ENCODE measurements at regions not wholly inside any gene's neighbourhood (a gene's known extent, or its start where the extent isn't known, plus 50 kb on each side); places are given as distances from the start of the nearest gene placed in this dataset.

DNA sequence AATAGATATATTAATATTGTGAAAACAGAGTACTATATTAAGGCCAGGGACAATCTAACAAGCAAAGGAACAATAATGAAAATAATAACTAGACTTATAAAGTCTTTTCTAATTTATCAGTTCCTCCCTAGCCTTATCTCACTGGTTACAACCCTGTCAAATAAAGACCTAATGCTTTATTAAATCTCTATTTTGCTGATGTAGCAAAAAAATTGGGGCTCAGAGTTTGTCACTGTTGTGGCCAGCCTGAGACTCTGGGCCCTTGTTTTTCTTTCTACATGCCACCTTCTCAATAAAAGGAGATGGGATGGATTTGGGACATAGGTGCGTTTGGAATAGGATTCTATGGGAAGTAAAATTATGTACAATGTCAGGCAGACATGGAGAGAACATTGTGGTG is 937.0 kb downstream of the IGSF11 start:
- Mint-ChIP-seq H3K27me3 (ENCODE audit: insufficient read depth, low read depth, poor library complexity) (no peaks in the 10 kb centered on the region), H3K9me3 (peaks cover 32% of the 10 kb centered on the region), H3K4me1 (no peaks in the 10 kb centered on the region), H3K36me3 (ENCODE audit: low read depth) (peaks cover 30% of the 10 kb centered on the region), H3K4me3 (no peak overlapping the region), H3K27ac (no peak overlapping the region)
- Histone ChIP-seq H2AFZ (no peak overlapping the region), H3K36me3 (ENCODE audit: insufficient read depth) (peaks cover under 1% of the 10 kb centered on the region; the same call in 1 of the 2 replicates), H3K27me3 (ENCODE audit: insufficient read depth) (no peaks in the 10 kb centered on the region), H3K79me2 (replicated peaks; ENCODE audit: insufficient read depth) (no peaks in the 10 kb centered on the region), H3K4me1 (ENCODE audit: insufficient read depth) (no peaks in the 10 kb centered on the region), H3F3A (replicated peaks; ENCODE audit: low read depth) (no peaks in the 10 kb centered on the region), H3K9me2 (ENCODE audit: insufficient read depth) (no peaks in the 10 kb centered on the region), H3K27ac (ENCODE audit: low read depth) (no peak overlapping the region), H3K4me3 (no peak overlapping the region), H4K20me1 (replicated peaks; ENCODE audit: insufficient read depth) (no peaks in the 10 kb centered on the region), H3K4me2 (no peak overlapping the region)
- ATAC-seq (no peak), DNase-seq (ENCODE audit: low spot score) (no peak)
- TF ChIP-seq CREB1 (CRISPR knock-in tag; IDR thresholded peaks at IDR 0.05; ENCODE audit: low read depth) (no peak), REST (IDR thresholded peaks at IDR 0.05; ENCODE audit: unreplicated experiment) (no peak), EZH2 (IDR thresholded peaks at IDR 0.05; ENCODE audit: low read depth, unreplicated experiment) (no peak), NANOG (IDR thresholded peaks at IDR 0.05; ENCODE audit: borderline replicate concordance) (no peak), STAT1 (IDR thresholded peaks at IDR 0.05; ENCODE audit: unreplicated experiment) (no peak), ZNF331 (CRISPR knock-in tag; IDR thresholded peaks at IDR 0.05; ENCODE audit: low read depth) (no peak), JUNB (IDR thresholded peaks at IDR 0.05; ENCODE audit: unreplicated experiment) (no peak), ETS1 (IDR thresholded peaks at IDR 0.05) (no peak), ZNF114 (CRISPR knock-in tag; IDR thresholded peaks at IDR 0.05) (no peak), POLR2AphosphoS5 (IDR thresholded peaks at IDR 0.05; ENCODE audit: low read depth) (no peak), EZH2phosphoT487 (IDR thresholded peaks at IDR 0.05; ENCODE audit: unreplicated experiment) (no peak)
- TF ChIP-seq, protein P1, sequence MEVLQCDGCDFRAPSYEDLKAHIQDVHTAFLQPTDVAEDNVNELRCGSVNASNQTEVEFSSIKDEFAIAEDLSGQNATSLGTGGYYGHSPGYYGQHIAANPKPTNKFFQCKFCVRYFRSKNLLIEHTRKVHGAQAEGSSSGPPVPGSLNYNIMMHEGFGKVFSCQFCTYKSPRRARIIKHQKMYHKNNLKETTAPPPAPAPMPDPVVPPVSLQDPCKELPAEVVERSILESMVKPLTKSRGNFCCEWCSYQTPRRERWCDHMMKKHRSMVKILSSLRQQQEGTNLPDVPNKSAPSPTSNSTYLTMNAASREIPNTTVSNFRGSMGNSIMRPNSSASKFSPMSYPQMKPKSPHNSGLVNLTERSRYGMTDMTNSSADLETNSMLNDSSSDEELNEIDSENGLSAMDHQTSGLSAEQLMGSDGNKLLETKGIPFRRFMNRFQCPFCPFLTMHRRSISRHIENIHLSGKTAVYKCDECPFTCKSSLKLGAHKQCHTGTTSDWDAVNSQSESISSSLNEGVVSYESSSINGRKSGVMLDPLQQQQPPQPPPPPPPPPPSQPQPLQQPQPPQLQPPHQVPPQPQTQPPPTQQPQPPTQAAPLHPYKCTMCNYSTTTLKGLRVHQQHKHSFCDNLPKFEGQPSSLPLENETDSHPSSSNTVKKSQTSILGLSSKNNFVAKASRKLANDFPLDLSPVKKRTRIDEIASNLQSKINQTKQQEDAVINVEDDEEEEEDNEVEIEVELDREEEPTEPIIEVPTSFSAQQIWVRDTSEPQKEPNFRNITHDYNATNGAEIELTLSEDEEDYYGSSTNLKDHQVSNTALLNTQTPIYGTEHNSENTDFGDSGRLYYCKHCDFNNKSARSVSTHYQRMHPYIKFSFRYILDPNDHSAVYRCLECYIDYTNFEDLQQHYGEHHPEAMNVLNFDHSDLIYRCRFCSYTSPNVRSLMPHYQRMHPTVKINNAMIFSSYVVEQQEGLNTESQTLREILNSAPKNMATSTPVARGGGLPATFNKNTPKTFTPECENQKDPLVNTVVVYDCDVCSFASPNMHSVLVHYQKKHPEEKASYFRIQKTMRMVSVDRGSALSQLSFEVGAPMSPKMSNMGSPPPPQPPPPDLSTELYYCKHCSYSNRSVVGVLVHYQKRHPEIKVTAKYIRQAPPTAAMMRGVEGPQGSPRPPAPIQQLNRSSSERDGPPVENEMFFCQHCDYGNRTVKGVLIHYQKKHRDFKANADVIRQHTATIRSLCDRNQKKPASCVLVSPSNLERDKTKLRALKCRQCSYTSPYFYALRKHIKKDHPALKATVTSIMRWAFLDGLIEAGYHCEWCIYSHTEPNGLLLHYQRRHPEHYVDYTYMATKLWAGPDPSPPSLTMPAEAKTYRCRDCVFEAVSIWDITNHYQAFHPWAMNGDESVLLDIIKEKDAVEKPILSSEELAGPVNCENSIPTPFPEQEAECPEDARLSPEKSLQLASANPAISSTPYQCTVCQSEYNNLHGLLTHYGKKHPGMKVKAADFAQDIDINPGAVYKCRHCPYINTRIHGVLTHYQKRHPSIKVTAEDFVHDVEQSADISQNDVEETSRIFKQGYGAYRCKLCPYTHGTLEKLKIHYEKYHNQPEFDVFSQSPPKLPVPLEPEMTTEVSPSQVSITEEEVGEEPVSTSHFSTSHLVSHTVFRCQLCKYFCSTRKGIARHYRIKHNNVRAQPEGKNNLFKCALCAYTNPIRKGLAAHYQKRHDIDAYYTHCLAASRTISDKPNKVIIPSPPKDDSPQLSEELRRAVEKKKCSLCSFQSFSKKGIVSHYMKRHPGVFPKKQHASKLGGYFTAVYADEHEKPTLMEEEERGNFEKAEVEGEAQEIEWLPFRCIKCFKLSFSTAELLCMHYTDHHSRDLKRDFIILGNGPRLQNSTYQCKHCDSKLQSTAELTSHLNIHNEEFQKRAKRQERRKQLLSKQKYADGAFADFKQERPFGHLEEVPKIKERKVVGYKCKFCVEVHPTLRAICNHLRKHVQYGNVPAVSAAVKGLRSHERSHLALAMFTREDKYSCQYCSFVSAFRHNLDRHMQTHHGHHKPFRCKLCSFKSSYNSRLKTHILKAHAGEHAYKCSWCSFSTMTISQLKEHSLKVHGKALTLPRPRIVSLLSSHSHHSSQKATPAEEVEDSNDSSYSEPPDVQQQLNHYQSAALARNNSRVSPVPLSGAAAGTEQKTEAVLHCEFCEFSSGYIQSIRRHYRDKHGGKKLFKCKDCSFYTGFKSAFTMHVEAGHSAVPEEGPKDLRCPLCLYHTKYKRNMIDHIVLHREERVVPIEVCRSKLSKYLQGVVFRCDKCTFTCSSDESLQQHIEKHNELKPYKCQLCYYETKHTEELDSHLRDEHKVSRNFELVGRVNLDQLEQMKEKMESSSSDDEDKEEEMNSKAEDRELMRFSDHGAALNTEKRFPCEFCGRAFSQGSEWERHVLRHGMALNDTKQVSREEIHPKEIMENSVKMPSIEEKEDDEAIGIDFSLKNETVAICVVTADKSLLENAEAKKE (CRISPR knock-in tag; IDR thresholded peaks at IDR 0.05): no peak
- TF ChIP-seq, protein P2, sequence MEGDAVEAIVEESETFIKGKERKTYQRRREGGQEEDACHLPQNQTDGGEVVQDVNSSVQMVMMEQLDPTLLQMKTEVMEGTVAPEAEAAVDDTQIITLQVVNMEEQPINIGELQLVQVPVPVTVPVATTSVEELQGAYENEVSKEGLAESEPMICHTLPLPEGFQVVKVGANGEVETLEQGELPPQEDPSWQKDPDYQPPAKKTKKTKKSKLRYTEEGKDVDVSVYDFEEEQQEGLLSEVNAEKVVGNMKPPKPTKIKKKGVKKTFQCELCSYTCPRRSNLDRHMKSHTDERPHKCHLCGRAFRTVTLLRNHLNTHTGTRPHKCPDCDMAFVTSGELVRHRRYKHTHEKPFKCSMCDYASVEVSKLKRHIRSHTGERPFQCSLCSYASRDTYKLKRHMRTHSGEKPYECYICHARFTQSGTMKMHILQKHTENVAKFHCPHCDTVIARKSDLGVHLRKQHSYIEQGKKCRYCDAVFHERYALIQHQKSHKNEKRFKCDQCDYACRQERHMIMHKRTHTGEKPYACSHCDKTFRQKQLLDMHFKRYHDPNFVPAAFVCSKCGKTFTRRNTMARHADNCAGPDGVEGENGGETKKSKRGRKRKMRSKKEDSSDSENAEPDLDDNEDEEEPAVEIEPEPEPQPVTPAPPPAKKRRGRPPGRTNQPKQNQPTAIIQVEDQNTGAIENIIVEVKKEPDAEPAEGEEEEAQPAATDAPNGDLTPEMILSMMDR (conservative IDR thresholded peaks at IDR 0.05; ENCODE audit: low read depth in 2 of 2): no peak

Measured in GM23338 (cell line).